Endodermal cell (in vitro differentiated cells): ENCODE measurements at regions not wholly inside any gene's neighbourhood (a gene's known extent, or its start where the extent isn't known, plus 50 kb on each side); places are given as distances from the start of the nearest gene placed in this dataset.

Experiments
- DNase-seq: peaks from one replicate; pipeline ENCODE4 v3.0.0-alpha.2; 2017
- H3K27ac ChIP-seq: 2 replicates; pipeline ENCODE4 v1.5.1; 2013; ENCODE audit warnings: mild to moderate bottlenecking, low read depth, low read length, moderate library complexity
- H3K27me3 ChIP-seq: 2 replicates; pipeline ENCODE4 v1.6.1; 2013; ENCODE audit warnings: mild to moderate bottlenecking, low read length, moderate library complexity; ENCODE audit not compliant: insufficient read depth, control insufficient read depth, poor library complexity, severe bottlenecking
- H3K36me3 ChIP-seq: 2 replicates; pipeline ENCODE4 v1.7.0; 2013; ENCODE audit warnings: mild to moderate bottlenecking, low read length, moderate library complexity; ENCODE audit not compliant: control insufficient read depth, insufficient read depth
- H3K4me1 ChIP-seq: one replicate; pipeline ENCODE4 v1.7.0; 2013; ENCODE audit warnings: low read length; ENCODE audit not compliant: control insufficient read depth, insufficient read depth
- H3K4me3 ChIP-seq: 2 replicates; pipeline ENCODE4 v1.5.1; 2013; ENCODE audit warnings: mild to moderate bottlenecking, low read length, moderate library complexity
- H3K9ac ChIP-seq: 2 replicates; pipeline ENCODE4 v1.6.1; 2013; ENCODE audit warnings: mild to moderate bottlenecking, low read length, moderate library complexity; ENCODE audit not compliant: poor library complexity, severe bottlenecking; ENCODE audit errors: extremely low read depth
- H3K9me3 ChIP-seq: 2 replicates; pipeline ENCODE4 v1.6.1; 2013; ENCODE audit warnings: mild to moderate bottlenecking, low read length, moderate library complexity; ENCODE audit not compliant: control insufficient read depth
- H3K27ac Mint-ChIP-seq: 2 replicates; pipeline ENCODE4 v1.8.0; 2020; ENCODE audit warnings: mixed read lengths
- H3K27me3 Mint-ChIP-seq: 2 replicates; pipeline ENCODE4 v1.8.0; 2021; ENCODE audit warnings: mild to moderate bottlenecking, mixed read lengths; ENCODE audit not compliant: insufficient read depth
- H3K36me3 Mint-ChIP-seq: 2 replicates; pipeline ENCODE4 v1.8.0; 2020; ENCODE audit warnings: low read depth, mixed read lengths
- H3K4me1 Mint-ChIP-seq: 2 replicates; pipeline ENCODE4 v1.8.0; 2020; ENCODE audit warnings: mixed read lengths
- H3K4me3 Mint-ChIP-seq: 2 replicates; pipeline ENCODE4 v1.8.0; 2020; ENCODE audit warnings: mild to moderate bottlenecking, moderate library complexity, mixed read lengths
- H3K9me3 Mint-ChIP-seq: 2 replicates; pipeline ENCODE4 v1.8.0; 2020; ENCODE audit warnings: mild to moderate bottlenecking, mixed read lengths
- CTCF ChIP-seq: fragments of 200-600 bp; sonication (generic); conservative IDR thresholded peaks from 2 replicates; pipeline ENCODE4 v1.5.0; 2021; ENCODE audit warnings: antibody characterized with exemption, mild to moderate bottlenecking
- WGBS, 2 experiments: methylation state at CpG; one replicate each; pipeline versions ENCODE4 v1.1.5 to v1.1.7; 2013; ENCODE audit warnings: missing lambda C conversion rate in 2 of 2, mixed read lengths in 1 of 2; ENCODE audit not compliant: insufficient coverage in 1 of 2, insufficient read length in 1 of 2; 5-methylcytosine and 5-hydroxymethylcytosine counted together

- H3K9me3 Mint-ChIP-seq, result no peaks in the 10 kb centered on the region
- H3K36me3 Mint-ChIP-seq, result no peaks in the 10 kb centered on the region
- peaks cover 7% of the 10 kb centered on the region for H3K4me1 Mint-ChIP-seq
- no peak overlapping the region for H3K4me3 Mint-ChIP-seq
- Histone ChIP-seq H3K4me3 (no peak overlapping the region), H3K9ac (no peak overlapping the region), H3K27ac (no peak overlapping the region), H3K27me3 (no peaks in the 10 kb centered on the region), H3K9me3 (no peaks in the 10 kb centered on the region), H3K36me3 (no peaks in the 10 kb centered on the region), H3K4me1 (no peaks in the 10 kb centered on the region)
- no peak for TF ChIP-seq CTCF
- H3K27me3 Mint-ChIP-seq, result peaks cover 2% of the 10 kb centered on the region
- DNase-seq, result no peak
- H3K27ac Mint-ChIP-seq, result no peak overlapping the region
- WGBS, 2 experiments, result 70 to 82% methylated on average over 2 to 3 of the region's 3 CpGs
These were observed 251.9 kb upstream of the FAT3 start for GRCh38 chr11:91972665-91973266.

- Mint-ChIP-seq H3K9me3 (no peaks in the 10 kb centered on the region), H3K4me3 (no peak overlapping the region), H3K27me3 (peaks cover 4% of the 10 kb centered on the region), H3K27ac (no peak overlapping the region), H3K36me3 (no peaks in the 10 kb centered on the region), H3K4me1 (peaks cover 12% of the 10 kb centered on the region)
- no peak overlapping the region for H3K27ac ChIP-seq
- no peak overlapping the region for H3K9ac ChIP-seq
- no peaks in the 10 kb centered on the region for H3K36me3 ChIP-seq
- no peaks in the 10 kb centered on the region for H3K27me3 ChIP-seq
- H3K4me3 ChIP-seq, result no peak overlapping the region
- H3K9me3 ChIP-seq, result no peaks in the 10 kb centered on the region
- no peak for TF ChIP-seq CTCF
- H3K4me1 ChIP-seq, result no peaks in the 10 kb centered on the region
- DNase-seq, result no peak
These were observed 254.0 kb upstream of the FAT3 start for GRCh38 chr11:91970624-91971023.

- H3K4me1 Mint-ChIP-seq, result peaks cover 12% of the 10 kb centered on the region
- H3K27me3 Mint-ChIP-seq, result peaks cover 4% of the 10 kb centered on the region
- Histone ChIP-seq H3K27me3 (no peaks in the 10 kb centered on the region), H3K36me3 (no peaks in the 10 kb centered on the region), H3K27ac (no peak overlapping the region), H3K9ac (no peak overlapping the region), H3K4me3 (no peak overlapping the region), H3K9me3 (no peaks in the 10 kb centered on the region), H3K4me1 (no peaks in the 10 kb centered on the region)
- no peak overlapping the region for H3K4me3 Mint-ChIP-seq
- no peak for TF ChIP-seq CTCF
- H3K36me3 Mint-ChIP-seq, result no peaks in the 10 kb centered on the region
- no peak overlapping the region for H3K27ac Mint-ChIP-seq
- H3K9me3 Mint-ChIP-seq, result no peaks in the 10 kb centered on the region
- WGBS, 2 experiments, result 85 to 88% methylated on average over 1 to 2 of the region's 2 CpGs
- no peak for DNase-seq
These were observed 255.1 kb upstream of the FAT3 start for GRCh38 chr11:91969486-91969885.
